HEK293 (cell line): ENCODE measurements at regions not wholly inside any gene's neighbourhood (a gene's known extent, or its start where the extent isn't known, plus 50 kb on each side); places are given as distances from the start of the nearest gene placed in this dataset.

Experiments used
- CTCF ChIA-PET: fragments of 350-600 bp; formaldehyde crosslinking; extraction: SDS; loops from one replicate; lab custom pipeline; 2021; ENCODE audit warnings: antibody characterized with exemption; lab: Yijun Ruan, JAX
- POLR2A ChIA-PET: fragments of 300-600 bp; formaldehyde crosslinking; extraction: SDS; loops from one replicate; lab custom pipeline; 2020; ENCODE audit warnings: antibody characterized with exemption, inconsistent platforms; lab: Yijun Ruan, JAX
- H3K27ac ChIP-seq: fragments of 200-500 bp; sonication (Bioruptor generic); 2 replicates; pipeline ENCODE4 v1.5.1; 2014; ENCODE audit warnings: low read depth, low read length, control low read depth, inconsistent platforms; ENCODE audit errors: extremely low read depth
- H3K36me3 ChIP-seq, 2 experiments: fragments of 200-500 bp in 1 of 2; sonication (Bioruptor generic) in 1 of 2; 1 replicate in 1 of 2; 2 replicates in 1 of 2; pipeline ENCODE4 v1.5.1; 2014 to 2017; ENCODE audit warnings: inconsistent platforms in 2 of 2, low read length in 2 of 2; ENCODE audit not compliant: control insufficient read depth in 2 of 2, insufficient read depth in 1 of 2
- H3K4me1 ChIP-seq: fragments of 200-500 bp; sonication (Bioruptor generic); 2 replicates; pipeline ENCODE4 v1.5.1; 2014; ENCODE audit warnings: mild to moderate bottlenecking, low read length, inconsistent platforms; ENCODE audit not compliant: control insufficient read depth, insufficient read depth
- H3K4me3 ChIP-seq: 2 replicates; pipeline ENCODE4 v1.5.1; 2011; ENCODE audit warnings: low read depth, mild to moderate bottlenecking, control low read depth, low read length, moderate library complexity
- H3K9me3 ChIP-seq: fragments of 200-500 bp; sonication (Bioruptor generic); 2 replicates; pipeline ENCODE4 v1.5.1; 2014; ENCODE audit warnings: low read depth, low read length, inconsistent platforms; ENCODE audit not compliant: control insufficient read depth, insufficient read depth
- GLIS1 ChIP-seq: fragments of 450-650 bp; formaldehyde crosslinking; IDR thresholded peaks from 2 replicates; pipeline ENCODE4 v1.5.1; 2016; ENCODE audit warnings: missing biosample characterization, missing genetic modification characterization
- HOXC10 ChIP-seq: sonication (generic); formaldehyde crosslinking; IDR thresholded peaks from 2 replicates; pipeline ENCODE4 v1.8.1; 2023; ENCODE audit warnings: mild to moderate bottlenecking, missing genetic modification reagents
- KLF16 ChIP-seq: fragments of 450-650 bp; formaldehyde crosslinking; IDR thresholded peaks from 2 replicates; pipeline ENCODE4 v1.5.1; 2017; ENCODE audit warnings: missing biosample characterization, missing genetic modification characterization
- ZBTB10 ChIP-seq: fragments of 450-650 bp; formaldehyde crosslinking; IDR thresholded peaks from 2 replicates; pipeline ENCODE4 v1.5.1; 2016; ENCODE audit warnings: missing biosample characterization, missing genetic modification characterization
- ZNF10 ChIP-seq: fragments of 450-650 bp; formaldehyde crosslinking; IDR thresholded peaks from 2 replicates; pipeline ENCODE4 v1.5.1; 2017; ENCODE audit warnings: missing biosample characterization, missing genetic modification characterization
- ZNF214 ChIP-seq: fragments of 450-650 bp; formaldehyde crosslinking; IDR thresholded peaks from 2 replicates; pipeline ENCODE4 v1.5.1; 2017; ENCODE audit warnings: missing biosample characterization, mild to moderate bottlenecking, missing genetic modification characterization, borderline replicate concordance
- ZNF23 ChIP-seq: fragments of 450-650 bp; formaldehyde crosslinking; IDR thresholded peaks from 2 replicates; pipeline ENCODE4 v1.5.1; 2016; ENCODE audit warnings: missing biosample characterization, missing genetic modification characterization, borderline replicate concordance
- ZNF341 ChIP-seq: fragments of 450-650 bp; formaldehyde crosslinking; IDR thresholded peaks from 2 replicates; pipeline ENCODE4; 2016; ENCODE audit warnings: low read depth, missing biosample characterization, missing genetic modification characterization
- ZNF416 ChIP-seq: fragments of 450-650 bp; formaldehyde crosslinking; IDR thresholded peaks from 2 replicates; pipeline ENCODE4 v1.5.1; 2016; ENCODE audit warnings: missing biosample characterization, missing genetic modification characterization
- ZNF510 ChIP-seq: fragments of 450-650 bp; formaldehyde crosslinking; IDR thresholded peaks from 2 replicates; pipeline ENCODE4 v1.5.1; 2018; ENCODE audit warnings: mild to moderate bottlenecking, missing genetic modification characterization, missing biosample characterization; ENCODE audit not compliant: insufficient replicate concordance
- ZNF513 ChIP-seq: fragments of 450-650 bp; IDR thresholded peaks from 2 replicates; pipeline ENCODE4 v1.5.1; 2018; ENCODE audit warnings: missing biosample characterization, missing genetic modification characterization
- ZNF596 ChIP-seq: fragments of 450-650 bp; IDR thresholded peaks from 2 replicates; pipeline ENCODE4 v1.5.0; 2018; ENCODE audit warnings: missing biosample characterization, mild to moderate bottlenecking, missing genetic modification characterization, moderate library complexity
- ZNF610 ChIP-seq: fragments of 450-650 bp; formaldehyde crosslinking; IDR thresholded peaks from 2 replicates; pipeline ENCODE4 v1.5.1; 2016; ENCODE audit warnings: missing biosample characterization, missing genetic modification characterization, borderline replicate concordance
- ZNF629 ChIP-seq: fragments of 450-650 bp; formaldehyde crosslinking; IDR thresholded peaks from 2 replicates; pipeline ENCODE4 v1.5.1; 2017; ENCODE audit warnings: missing biosample characterization, missing genetic modification characterization
- ZNF664 ChIP-seq: fragments of 450-650 bp; formaldehyde crosslinking; IDR thresholded peaks from 2 replicates; pipeline ENCODE4 v1.5.1; 2016; ENCODE audit warnings: missing biosample characterization, missing genetic modification characterization
- ZNF830 ChIP-seq: fragments of 450-650 bp; IDR thresholded peaks from 2 replicates; pipeline ENCODE4 v1.5.0; 2018; ENCODE audit warnings: missing biosample characterization, missing genetic modification characterization, low read depth, mild to moderate bottlenecking, moderate library complexity
- ZNF843 ChIP-seq: fragments of 450-650 bp; formaldehyde crosslinking; IDR thresholded peaks from 2 replicates; pipeline ENCODE4 v1.5.1; 2016; ENCODE audit warnings: missing biosample characterization, missing genetic modification characterization
- ZSCAN23 ChIP-seq: fragments of 450-650 bp; formaldehyde crosslinking; IDR thresholded peaks from 2 replicates; pipeline ENCODE4 v1.5.1; 2016; ENCODE audit warnings: missing biosample characterization, missing genetic modification characterization
- TF ChIP-seq, protein P1 (sequence below): fragments of 450-650 bp; formaldehyde crosslinking; conservative IDR thresholded peaks from 2 replicates; pipeline ENCODE4 v1.5.1; 2016; ENCODE audit warnings: low read depth, missing biosample characterization, missing genetic modification characterization
- TF ChIP-seq, protein P2 (sequence below): sonication (generic); formaldehyde crosslinking; IDR thresholded peaks from 2 replicates; pipeline ENCODE4 v1.8.1; 2022; ENCODE audit warnings: mild to moderate bottlenecking, moderate library complexity, missing genetic modification reagents
- TF ChIP-seq, protein P3 (sequence below): fragments of 450-650 bp; formaldehyde crosslinking; IDR thresholded peaks from 2 replicates; pipeline ENCODE4 v1.5.1; 2017; ENCODE audit warnings: missing biosample characterization, missing genetic modification characterization
- TF ChIP-seq, protein P4 (sequence below): fragments of 450-650 bp; formaldehyde crosslinking; IDR thresholded peaks from 2 replicates; pipeline ENCODE4 v1.5.1; 2016; ENCODE audit warnings: missing biosample characterization, missing genetic modification characterization
- TF ChIP-seq, protein P5 (sequence below): fragments of 450-650 bp; formaldehyde crosslinking; IDR thresholded peaks from 2 replicates; pipeline ENCODE4 v1.5.1; 2016; ENCODE audit warnings: missing biosample characterization, missing genetic modification characterization

DNA sequence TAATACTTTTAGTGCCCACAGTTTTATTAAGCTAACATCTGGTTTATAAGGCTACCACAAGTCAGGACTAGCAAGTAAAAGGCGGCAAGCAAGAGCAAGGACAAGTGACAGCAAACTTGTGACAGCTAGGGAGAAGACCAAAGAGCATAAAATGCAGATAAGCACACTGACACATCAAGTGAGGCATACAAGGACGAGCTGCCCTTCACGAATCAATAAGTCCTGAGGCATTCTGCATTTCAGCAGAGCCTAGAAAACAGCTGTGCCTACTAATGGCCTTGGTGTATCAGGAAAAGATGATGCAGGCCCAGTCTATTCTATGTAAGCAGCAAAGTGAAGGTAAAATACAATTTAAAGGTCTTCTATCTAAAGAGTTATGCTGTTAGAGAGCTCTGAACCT lies 74.8 kb downstream of the KRTAP19-8 start:
- H3K4me1 ChIP-seq, result no peaks in the 10 kb centered on the region
- CTCF ChIA-PET, result interaction anchor here (0.6 kb wide), 1 partner anchor 17 kb away, joined by 4 read pairs; no protein-coding TSS in a partner anchor
- H3K4me3 ChIP-seq, result no peak overlapping the region
- H3K9me3 ChIP-seq, result no peaks in the 10 kb centered on the region
- POLR2A ChIA-PET, result no interaction called here
- no peaks in the 10 kb centered on the region for H3K36me3 ChIP-seq
- H3K27ac ChIP-seq, result no peak overlapping the region
- TF ChIP-seq ZBTB10 (tag by site-specific recombination) (no peak), ZSCAN23 (tag by site-specific recombination) (no peak), ZNF510 (no peak), ZNF843 (tag by site-specific recombination) (no peak), ZNF214 (tag by site-specific recombination) (no peak), ZNF341 (tag by site-specific recombination) (no peak), ZNF610 (no peak), HOXC10 (no peak), ZNF664 (no peak), ZNF629 (no peak), GLIS1 (tag by site-specific recombination) (no peak)
- TF ChIP-seq, protein P1, sequence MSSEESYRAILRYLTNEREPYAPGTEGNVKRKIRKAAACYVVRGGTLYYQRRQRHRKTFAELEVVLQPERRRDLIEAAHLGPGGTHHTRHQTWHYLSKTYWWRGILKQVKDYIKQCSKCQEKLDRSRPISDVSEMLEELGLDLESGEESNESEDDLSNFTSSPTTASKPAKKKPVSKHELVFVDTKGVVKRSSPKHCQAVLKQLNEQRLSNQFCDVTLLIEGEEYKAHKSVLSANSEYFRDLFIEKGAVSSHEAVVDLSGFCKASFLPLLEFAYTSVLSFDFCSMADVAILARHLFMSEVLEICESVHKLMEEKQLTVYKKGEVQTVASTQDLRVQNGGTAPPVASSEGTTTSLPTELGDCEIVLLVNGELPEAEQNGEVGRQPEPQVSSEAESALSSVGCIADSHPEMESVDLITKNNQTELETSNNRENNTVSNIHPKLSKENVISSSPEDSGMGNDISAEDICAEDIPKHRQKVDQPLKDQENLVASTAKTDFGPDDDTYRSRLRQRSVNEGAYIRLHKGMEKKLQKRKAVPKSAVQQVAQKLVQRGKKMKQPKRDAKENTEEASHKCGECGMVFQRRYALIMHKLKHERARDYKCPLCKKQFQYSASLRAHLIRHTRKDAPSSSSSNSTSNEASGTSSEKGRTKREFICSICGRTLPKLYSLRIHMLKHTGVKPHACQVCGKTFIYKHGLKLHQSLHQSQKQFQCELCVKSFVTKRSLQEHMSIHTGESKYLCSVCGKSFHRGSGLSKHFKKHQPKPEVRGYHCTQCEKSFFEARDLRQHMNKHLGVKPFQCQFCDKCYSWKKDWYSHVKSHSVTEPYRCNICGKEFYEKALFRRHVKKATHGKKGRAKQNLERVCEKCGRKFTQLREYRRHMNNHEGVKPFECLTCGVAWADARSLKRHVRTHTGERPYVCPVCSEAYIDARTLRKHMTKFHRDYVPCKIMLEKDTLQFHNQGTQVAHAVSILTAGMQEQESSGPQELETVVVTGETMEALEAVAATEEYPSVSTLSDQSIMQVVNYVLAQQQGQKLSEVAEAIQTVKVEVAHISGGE, result no peak
- TF ChIP-seq, protein P2, sequence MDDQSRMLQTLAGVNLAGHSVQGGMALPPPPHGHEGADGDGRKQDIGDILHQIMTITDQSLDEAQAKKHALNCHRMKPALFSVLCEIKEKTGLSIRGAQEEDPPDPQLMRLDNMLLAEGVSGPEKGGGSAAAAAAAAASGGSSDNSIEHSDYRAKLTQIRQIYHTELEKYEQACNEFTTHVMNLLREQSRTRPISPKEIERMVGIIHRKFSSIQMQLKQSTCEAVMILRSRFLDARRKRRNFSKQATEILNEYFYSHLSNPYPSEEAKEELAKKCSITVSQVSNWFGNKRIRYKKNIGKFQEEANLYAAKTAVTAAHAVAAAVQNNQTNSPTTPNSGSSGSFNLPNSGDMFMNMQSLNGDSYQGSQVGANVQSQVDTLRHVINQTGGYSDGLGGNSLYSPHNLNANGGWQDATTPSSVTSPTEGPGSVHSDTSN (CRISPR knock-in tag), result no peak

GRCh38 chr21:30962013-30962412 lies 76.3 kb downstream of the KRTAP19-8 start:
- H3K9me3 ChIP-seq, result no peaks in the 10 kb centered on the region
- H3K4me1 ChIP-seq, result no peaks in the 10 kb centered on the region
- POLR2A ChIA-PET, result no interaction called here
- H3K4me3 ChIP-seq, result no peak overlapping the region
- CTCF ChIA-PET, result interaction anchor here (0.7 to 1.3 kb wide), 3 partner anchors 36 to 536 kb away, joined by 3 to 4 read pairs (median 3); partner anchors contain the start of gene KRTAP13-3
- H3K36me3 ChIP-seq, result no peaks in the 10 kb centered on the region
- H3K27ac ChIP-seq, result no peak overlapping the region
- TF ChIP-seq ZNF513 (tag by site-specific recombination) (no peak), ZNF416 (no peak), ZNF23 (no peak), KLF16 (tag by site-specific recombination) (no peak), ZNF596 (tag by site-specific recombination) (no peak), ZNF10 (tag by site-specific recombination) (no peak), ZNF830 (tag by site-specific recombination) (no peak)
- TF ChIP-seq, protein P3, sequence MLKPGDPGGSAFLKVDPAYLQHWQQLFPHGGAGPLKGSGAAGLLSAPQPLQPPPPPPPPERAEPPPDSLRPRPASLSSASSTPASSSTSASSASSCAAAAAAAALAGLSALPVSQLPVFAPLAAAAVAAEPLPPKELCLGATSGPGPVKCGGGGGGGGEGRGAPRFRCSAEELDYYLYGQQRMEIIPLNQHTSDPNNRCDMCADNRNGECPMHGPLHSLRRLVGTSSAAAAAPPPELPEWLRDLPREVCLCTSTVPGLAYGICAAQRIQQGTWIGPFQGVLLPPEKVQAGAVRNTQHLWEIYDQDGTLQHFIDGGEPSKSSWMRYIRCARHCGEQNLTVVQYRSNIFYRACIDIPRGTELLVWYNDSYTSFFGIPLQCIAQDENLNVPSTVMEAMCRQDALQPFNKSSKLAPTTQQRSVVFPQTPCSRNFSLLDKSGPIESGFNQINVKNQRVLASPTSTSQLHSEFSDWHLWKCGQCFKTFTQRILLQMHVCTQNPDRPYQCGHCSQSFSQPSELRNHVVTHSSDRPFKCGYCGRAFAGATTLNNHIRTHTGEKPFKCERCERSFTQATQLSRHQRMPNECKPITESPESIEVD, result no peak
- TF ChIP-seq, protein P4, sequence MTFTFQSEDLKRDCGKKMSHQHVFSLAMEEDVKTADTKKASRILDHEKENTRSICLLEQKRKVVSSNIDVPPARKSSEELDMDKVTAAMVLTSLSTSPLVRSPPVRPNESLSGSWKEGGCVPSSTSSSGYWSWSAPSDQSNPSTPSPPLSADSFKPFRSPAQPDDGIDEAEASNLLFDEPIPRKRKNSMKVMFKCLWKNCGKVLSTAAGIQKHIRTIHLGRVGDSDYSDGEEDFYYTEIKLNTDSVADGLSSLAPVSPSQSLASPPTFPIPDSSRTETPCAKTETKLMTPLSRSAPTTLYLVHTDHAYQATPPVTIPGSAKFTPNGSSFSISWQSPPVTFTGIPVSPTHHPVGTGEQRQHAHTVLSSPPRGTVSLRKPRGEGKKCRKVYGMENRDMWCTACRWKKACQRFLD (tag by site-specific recombination), result no peak
- TF ChIP-seq, protein P5, sequence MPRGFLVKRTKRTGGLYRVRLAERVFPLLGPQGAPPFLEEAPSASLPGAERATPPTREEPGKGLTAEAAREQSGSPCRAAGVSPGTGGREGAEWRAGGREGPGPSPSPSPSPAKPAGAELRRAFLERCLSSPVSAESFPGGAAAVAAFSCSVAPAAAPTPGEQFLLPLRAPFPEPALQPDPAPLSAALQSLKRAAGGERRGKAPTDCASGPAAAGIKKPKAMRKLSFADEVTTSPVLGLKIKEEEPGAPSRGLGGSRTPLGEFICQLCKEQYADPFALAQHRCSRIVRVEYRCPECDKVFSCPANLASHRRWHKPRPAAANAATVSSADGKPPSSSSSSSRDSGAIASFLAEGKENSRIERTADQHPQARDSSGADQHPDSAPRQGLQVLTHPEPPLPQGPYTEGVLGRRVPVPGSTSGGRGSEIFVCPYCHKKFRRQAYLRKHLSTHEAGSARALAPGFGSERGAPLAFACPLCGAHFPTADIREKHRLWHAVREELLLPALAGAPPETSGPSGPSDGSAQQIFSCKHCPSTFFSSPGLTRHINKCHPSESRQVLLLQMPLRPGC (tag by site-specific recombination), result no peak
